HepG2 (cell line): ENCODE measurements at regions not wholly inside any gene's neighbourhood (a gene's known extent, or its start where the extent isn't known, plus 50 kb on each side); places are given as distances from the start of the nearest gene placed in this dataset.

Experiments used
- ATAC-seq: fragments of 200-7000 bp; cut with Tn5 transposase; 3 replicates; pipeline ENCODE4 v1.9.1; 2020; ENCODE audit warnings: mild to moderate bottlenecking, moderate library complexity
- BruUV-seq: library from RNA; stranded (reverse); fragments of 400-500 nt; replicated peaks from 2 replicates; lab custom pipeline; 2021; lab: Mats Ljungman, UMichigan
- CTCF ChIA-PET: fragments of 300-600 bp; formaldehyde crosslinking; extraction: SDS; loops from one replicate; lab custom pipeline; 2021; ENCODE audit warnings: low total read pairs, inconsistent platforms, low intra/inter-chr PET ratio; lab: Yijun Ruan, JAX
- POLR2A ChIA-PET: fragments of 350-600 bp; sonication (Branson Sonifier 250); formaldehyde crosslinking; loops from one replicate; lab custom pipeline; 2020; ENCODE audit warnings: antibody characterized with exemption, inconsistent platforms; lab: Yijun Ruan, JAX
- DNase-seq: peaks from one replicate; pipeline ENCODE4 v3.0.0-alpha.2; 2015; ENCODE audit warnings: low spot score
- FAIRE-seq: peaks from 3 replicates; lab custom pipeline; 2011; peaks lifted over from hg19 to GRCh38; lab: Jason Lieb, UNC
- H2AFZ ChIP-seq: one replicate; pipeline ENCODE4 v1.6.1; 2011; ENCODE audit warnings: low read length, inconsistent platforms
- H3K27ac ChIP-seq: fragments of 300-600 bp; 3 replicates; pipeline ENCODE4 v1.8.0; 2011; ENCODE audit warnings: mixed run types, mild to moderate bottlenecking, mixed read lengths, low read length, inconsistent platforms; ENCODE audit not compliant: insufficient read depth; ENCODE audit errors: extremely low read length
- H3K27me3 ChIP-seq, 2 experiments: fragments of 200-600 bp in 1 of 2; 2 replicates in 1 of 2; 3 replicates in 1 of 2; pipeline versions ENCODE4 v1.6.0 to v1.8.0; 2011; ENCODE audit warnings: low read length in 2 of 2, mild to moderate bottlenecking in 2 of 2, moderate library complexity in 2 of 2, inconsistent platforms in 1 of 2; ENCODE audit not compliant: insufficient read depth in 2 of 2, control insufficient read depth in 1 of 2
- H3K36me3 ChIP-seq, 2 experiments: fragments of 200-600 bp in 1 of 2; replicated peaks in 1 of 2; 2 replicates in 1 of 2; 3 replicates in 1 of 2; pipeline versions ENCODE4 v1.5.1 to v1.8.0; 2011; ENCODE audit warnings: low read length in 2 of 2, inconsistent platforms in 1 of 2; ENCODE audit not compliant: insufficient read depth in 2 of 2, control insufficient read depth in 1 of 2
- H3K4me1 ChIP-seq: 2 replicates; pipeline ENCODE4 v1.5.1; 2012; ENCODE audit warnings: low read length, inconsistent platforms; ENCODE audit not compliant: insufficient read depth
- H3K4me2 ChIP-seq: 2 replicates; pipeline ENCODE4 v1.6.0; 2011; ENCODE audit warnings: low read depth, low read length, inconsistent platforms
- H3K4me3 ChIP-seq, 3 experiments: fragments of 200-600 bp in 1 of 3; sonication (generic), shearing (Covaris generic) in 1 of 3; replicated peaks in 1 of 3; 2 replicates each; pipeline ENCODE4 v1.5.1; 2011 to 2016; ENCODE audit warnings: low read length in 3 of 3, inconsistent platforms in 2 of 3, low read depth in 2 of 3, mild to moderate bottlenecking in 2 of 3, control low read depth in 1 of 3, mixed read lengths in 1 of 3; ENCODE audit not compliant: insufficient read depth in 1 of 3
- H3K79me2 ChIP-seq: one replicate; pipeline ENCODE4 v1.6.1; 2011; ENCODE audit warnings: low read length, inconsistent platforms; ENCODE audit not compliant: insufficient read depth
- H3K9ac ChIP-seq: 2 replicates; pipeline ENCODE4 v1.6.0; 2011; ENCODE audit warnings: mild to moderate bottlenecking, low read depth, low read length, inconsistent platforms; ENCODE audit not compliant: insufficient read depth
- H3K9me3 ChIP-seq: 2 replicates; pipeline ENCODE4 v1.5.1; 2012; ENCODE audit warnings: mild to moderate bottlenecking, low read length
- H4K20me1 ChIP-seq: 2 replicates; pipeline ENCODE4 v1.6.0; 2011; ENCODE audit warnings: inconsistent platforms, mild to moderate bottlenecking, low read length, moderate library complexity; ENCODE audit not compliant: insufficient read depth
- MYC ChIP-seq: sonication (generic); formaldehyde crosslinking; IDR thresholded peaks from 2 replicates; pipeline ENCODE4 v1.9.0; 2021; ENCODE audit warnings: missing genetic modification reagents, borderline replicate concordance
- PHF20 ChIP-seq: sonication (generic); formaldehyde crosslinking; IDR thresholded peaks from 2 replicates; pipeline ENCODE4 v1.5.0; 2020; ENCODE audit warnings: mild to moderate bottlenecking, missing genetic modification reagents
- SAFB2 ChIP-seq: sonication (generic); formaldehyde crosslinking; IDR thresholded peaks from 2 replicates; pipeline ENCODE4 v1.5.1; 2020; ENCODE audit warnings: missing genetic modification reagents, low read depth, mild to moderate bottlenecking, borderline replicate concordance
- SOX13 ChIP-seq, 3 experiments: fragments of 450-650 bp in 1 of 3; sonication (generic) in 1 of 3; formaldehyde crosslinking in 1 of 3; IDR thresholded peaks in 2 of 3; conservative IDR thresholded peaks in 1 of 3; 2 replicates each; pipeline versions ENCODE4 v1.5.0 to v1.6.1; 2016 to 2020; ENCODE audit warnings: antibody characterized with exemption in 1 of 3, mild to moderate bottlenecking in 1 of 3, missing compliant biosample characterization in 1 of 3, missing genetic modification reagents in 1 of 3, moderate library complexity in 1 of 3
- TCF7 ChIP-seq: sonication (generic); IDR thresholded peaks from 2 replicates; pipeline ENCODE4 v1.6.1; 2016; ENCODE audit warnings: antibody characterized with exemption, low read depth
- TEAD2 ChIP-seq: sonication (generic); formaldehyde crosslinking; IDR thresholded peaks from 2 replicates; pipeline ENCODE4 v1.9.0; 2021; ENCODE audit warnings: missing genetic modification reagents
- ZNF550 ChIP-seq: sonication (generic); formaldehyde crosslinking; IDR thresholded peaks from 2 replicates; pipeline ENCODE4 v1.4.0; 2020; ENCODE audit warnings: mild to moderate bottlenecking, missing genetic modification reagents, borderline replicate concordance
- ZNF839 ChIP-seq: sonication (generic); formaldehyde crosslinking; IDR thresholded peaks from 2 replicates; pipeline ENCODE4 v1.4.0; 2020; ENCODE audit warnings: missing genetic modification reagents, mild to moderate bottlenecking, borderline replicate concordance
- WGBS: methylation state at CpG from one replicate; pipeline ENCODE4 v1.1.6; 2017; ENCODE audit warnings: low lambda C conversion rate; 5-methylcytosine and 5-hydroxymethylcytosine counted together
- in situ Hi-C: cut with HindIII; loops from 2 replicates; pipeline ENCODE4 v1.10.0; 2017; ENCODE audit warnings: low pct_unique_long_range_greater_than_20kb; ENCODE audit not compliant: extremely low pct_ligation_motif_present
- intact Hi-C: fragments of 100-400 bp; cut with micrococcal nuclease; formaldehyde crosslinking; loops from one replicate; pipeline ENCODE4 v1.10.0; 2022; ENCODE audit not compliant: unreplicated experiment
- TF ChIP-seq, protein P1 (sequence below): sonication (generic); formaldehyde crosslinking; conservative IDR thresholded peaks from 2 replicates; pipeline ENCODE4 v1.4.0; 2020; ENCODE audit warnings: missing genetic modification reagents
- TF ChIP-seq, protein P2 (sequence below): sonication (generic); formaldehyde crosslinking; IDR thresholded peaks from 2 replicates; pipeline ENCODE4 v1.9.0; 2021; ENCODE audit warnings: missing genetic modification reagents, borderline replicate concordance
- TF ChIP-seq, protein P3 (sequence below): IDR thresholded peaks from 2 replicates; pipeline ENCODE4 v1.4.0; 2020; ENCODE audit warnings: mild to moderate bottlenecking, missing genetic modification reagents

DNA sequence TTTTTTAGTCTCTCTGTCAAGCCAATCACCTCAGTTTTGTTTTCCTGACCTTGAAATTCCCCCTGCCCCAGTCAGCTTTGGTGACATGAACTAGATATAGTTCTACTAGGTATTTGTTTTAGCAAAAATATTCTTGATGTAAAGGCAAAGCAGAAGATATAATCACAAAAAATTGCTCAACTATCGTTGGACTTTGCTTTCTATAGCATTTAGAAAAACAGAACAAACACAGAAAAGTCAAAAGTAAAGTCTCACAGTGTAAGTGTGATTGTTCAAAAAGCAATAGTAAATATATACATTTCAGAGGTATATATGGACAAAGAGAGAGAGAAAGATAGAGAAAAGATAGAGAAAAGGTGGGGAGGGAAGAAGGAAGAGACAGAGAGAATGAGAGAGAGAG is 305.9 kb downstream of the ADGRL2 start:
- no peak overlapping the region for H3K9ac ChIP-seq
- no peaks in the 10 kb centered on the region for H3K79me2 ChIP-seq
- H3K4me2 ChIP-seq: no peak overlapping the region
- H3K4me1 ChIP-seq: peaks cover 10% of the 10 kb centered on the region; the same call in 1 of the 2 replicates
- no peak overlapping the region for H3K4me3 ChIP-seq
- BruUV-seq: no TSS peak
- 2% methylated on average over 1 of the region's 1 CpG for WGBS
- H3K36me3 ChIP-seq: no peaks in the 10 kb centered on the region
- in situ Hi-C loops: no loop called here
- peaks cover 43% of the 10 kb centered on the region for H3K9me3 ChIP-seq
- H4K20me1 ChIP-seq: no peaks in the 10 kb centered on the region
- DNase-seq (peak; percentile 47), ATAC-seq (no peak), FAIRE-seq (no peak)
- no peak overlapping the region for H2AFZ ChIP-seq
- H3K27me3 ChIP-seq: no peaks in the 10 kb centered on the region
- intact Hi-C loops: no loop called here
- POLR2A ChIA-PET: no interaction called here
- CTCF ChIA-PET: no interaction called here
- H3K27ac ChIP-seq: no peak overlapping the region
- TF ChIP-seq, protein P1, sequence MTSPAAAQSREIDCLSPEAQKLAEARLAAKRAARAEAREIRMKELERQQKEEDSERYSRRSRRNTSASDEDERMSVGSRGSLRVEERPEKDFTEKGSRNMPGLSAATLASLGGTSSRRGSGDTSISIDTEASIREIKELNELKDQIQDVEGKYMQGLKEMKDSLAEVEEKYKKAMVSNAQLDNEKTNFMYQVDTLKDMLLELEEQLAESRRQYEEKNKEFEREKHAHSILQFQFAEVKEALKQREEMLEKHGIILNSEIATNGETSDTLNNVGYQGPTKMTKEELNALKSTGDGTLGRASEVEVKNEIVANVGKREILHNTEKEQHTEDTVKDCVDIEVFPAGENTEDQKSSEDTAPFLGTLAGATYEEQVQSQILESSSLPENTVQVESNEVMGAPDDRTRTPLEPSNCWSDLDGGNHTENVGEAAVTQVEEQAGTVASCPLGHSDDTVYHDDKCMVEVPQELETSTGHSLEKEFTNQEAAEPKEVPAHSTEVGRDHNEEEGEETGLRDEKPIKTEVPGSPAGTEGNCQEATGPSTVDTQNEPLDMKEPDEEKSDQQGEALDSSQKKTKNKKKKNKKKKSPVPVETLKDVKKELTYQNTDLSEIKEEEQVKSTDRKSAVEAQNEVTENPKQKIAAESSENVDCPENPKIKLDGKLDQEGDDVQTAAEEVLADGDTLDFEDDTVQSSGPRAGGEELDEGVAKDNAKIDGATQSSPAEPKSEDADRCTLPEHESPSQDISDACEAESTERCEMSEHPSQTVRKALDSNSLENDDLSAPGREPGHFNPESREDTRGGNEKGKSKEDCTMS (CRISPR knock-in tag): no peak
- TF ChIP-seq SOX13 (IDR thresholded peaks at IDR 0.05) (no peak), SOX13 (CRISPR knock-in tag; conservative IDR thresholded peaks at IDR 0.05 in 1 of 2, IDR thresholded peaks at IDR 0.05 in 1 of 2) (peak in 1 of 2 experiments; percentile 55; a peak in 2 of 4 replicates), TEAD2 (CRISPR knock-in tag) (no peak), PHF20 (CRISPR knock-in tag) (no peak), SAFB2 (CRISPR knock-in tag) (no peak), MYC (CRISPR knock-in tag) (no peak), ZNF839 (CRISPR knock-in tag) (no peak), ZNF550 (CRISPR knock-in tag) (no peak), TCF7 (peak; percentile 41; the same call in 1 of the 2 replicates)
- TF ChIP-seq, protein P2, sequence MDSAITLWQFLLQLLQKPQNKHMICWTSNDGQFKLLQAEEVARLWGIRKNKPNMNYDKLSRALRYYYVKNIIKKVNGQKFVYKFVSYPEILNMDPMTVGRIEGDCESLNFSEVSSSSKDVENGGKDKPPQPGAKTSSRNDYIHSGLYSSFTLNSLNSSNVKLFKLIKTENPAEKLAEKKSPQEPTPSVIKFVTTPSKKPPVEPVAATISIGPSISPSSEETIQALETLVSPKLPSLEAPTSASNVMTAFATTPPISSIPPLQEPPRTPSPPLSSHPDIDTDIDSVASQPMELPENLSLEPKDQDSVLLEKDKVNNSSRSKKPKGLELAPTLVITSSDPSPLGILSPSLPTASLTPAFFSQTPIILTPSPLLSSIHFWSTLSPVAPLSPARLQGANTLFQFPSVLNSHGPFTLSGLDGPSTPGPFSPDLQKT (CRISPR knock-in tag): no peak
- TF ChIP-seq, protein P3, sequence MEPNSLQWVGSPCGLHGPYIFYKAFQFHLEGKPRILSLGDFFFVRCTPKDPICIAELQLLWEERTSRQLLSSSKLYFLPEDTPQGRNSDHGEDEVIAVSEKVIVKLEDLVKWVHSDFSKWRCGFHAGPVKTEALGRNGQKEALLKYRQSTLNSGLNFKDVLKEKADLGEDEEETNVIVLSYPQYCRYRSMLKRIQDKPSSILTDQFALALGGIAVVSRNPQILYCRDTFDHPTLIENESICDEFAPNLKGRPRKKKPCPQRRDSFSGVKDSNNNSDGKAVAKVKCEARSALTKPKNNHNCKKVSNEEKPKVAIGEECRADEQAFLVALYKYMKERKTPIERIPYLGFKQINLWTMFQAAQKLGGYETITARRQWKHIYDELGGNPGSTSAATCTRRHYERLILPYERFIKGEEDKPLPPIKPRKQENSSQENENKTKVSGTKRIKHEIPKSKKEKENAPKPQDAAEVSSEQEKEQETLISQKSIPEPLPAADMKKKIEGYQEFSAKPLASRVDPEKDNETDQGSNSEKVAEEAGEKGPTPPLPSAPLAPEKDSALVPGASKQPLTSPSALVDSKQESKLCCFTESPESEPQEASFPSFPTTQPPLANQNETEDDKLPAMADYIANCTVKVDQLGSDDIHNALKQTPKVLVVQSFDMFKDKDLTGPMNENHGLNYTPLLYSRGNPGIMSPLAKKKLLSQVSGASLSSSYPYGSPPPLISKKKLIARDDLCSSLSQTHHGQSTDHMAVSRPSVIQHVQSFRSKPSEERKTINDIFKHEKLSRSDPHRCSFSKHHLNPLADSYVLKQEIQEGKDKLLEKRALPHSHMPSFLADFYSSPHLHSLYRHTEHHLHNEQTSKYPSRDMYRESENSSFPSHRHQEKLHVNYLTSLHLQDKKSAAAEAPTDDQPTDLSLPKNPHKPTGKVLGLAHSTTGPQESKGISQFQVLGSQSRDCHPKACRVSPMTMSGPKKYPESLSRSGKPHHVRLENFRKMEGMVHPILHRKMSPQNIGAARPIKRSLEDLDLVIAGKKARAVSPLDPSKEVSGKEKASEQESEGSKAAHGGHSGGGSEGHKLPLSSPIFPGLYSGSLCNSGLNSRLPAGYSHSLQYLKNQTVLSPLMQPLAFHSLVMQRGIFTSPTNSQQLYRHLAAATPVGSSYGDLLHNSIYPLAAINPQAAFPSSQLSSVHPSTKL (CRISPR knock-in tag): peak; percentile 43; the same call in 1 of the 2 replicates
